Left cardiac atrium (tissue), 4 donors: ENCODE measurements at regions not wholly inside any gene's neighbourhood (a gene's known extent, or its start where the extent isn't known, plus 50 kb on each side); places are given as distances from the start of the nearest gene placed in this dataset.
"Not testable (repeated sequence)": the region's sequence is repeated elsewhere in the genome, so short reads cannot be mapped to it uniquely, and the experiment has no call there.

Source experiments
- ATAC-seq, 2 donors: fragments of 200-7000 bp; cut with Tn5 transposase; one replicate each; pipeline ENCODE4 v1.9.1; 2020; ENCODE audit warnings: mild to moderate bottlenecking in 2 of 2, moderate library complexity in 2 of 2
- DNase-seq: peaks from one replicate; pipeline ENCODE4 v3.0.0-alpha.2; 2020
- intact Hi-C, 2 donors: fragments of 100-400 bp; cut with DNase I; formaldehyde crosslinking; loops; one replicate each; pipeline versions ENCODE4 v1.14.1 to v1.15.1; 2022 to 2023
- donor health status: DM: no; HTN: yes; CAD: no.
- donor health status: DM: no; HTN: yes; CAD: no; lungs with severe emphysema.
- donor health status: DM: yes; HTN: yes; CAD: no.
- donor health status: Dilated cardiomyopathy.

DNA sequence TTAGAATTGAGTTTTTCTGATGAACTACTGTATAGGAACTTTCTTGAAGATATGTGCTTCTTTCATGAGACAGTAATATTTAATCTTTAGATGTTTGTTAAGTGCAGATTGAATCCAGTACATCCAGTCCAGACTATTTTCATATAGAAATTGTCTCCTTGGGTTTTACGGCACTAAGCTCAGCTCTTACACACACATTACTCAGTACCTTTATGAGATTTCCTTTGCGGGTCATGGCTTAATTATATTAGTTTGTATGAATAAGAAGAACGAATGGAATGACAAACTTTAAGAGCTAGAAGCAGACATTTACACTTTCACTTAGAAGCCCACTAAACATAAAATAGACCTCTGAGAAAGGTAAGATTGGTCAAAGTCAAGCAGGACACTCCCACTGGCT is 223.3 kb upstream of the THUMPD2 start:
- DNase-seq = no peak
- intact Hi-C loops = no loop called here
- no peak for ATAC-seq

GRCh38 chr2:39999864-40000263 is 220.8 kb upstream of the THUMPD2 start:
- no peak for ATAC-seq
- intact Hi-C loops = no loop called here
- DNase-seq = no peak

- DNase-seq (no peak), ATAC-seq (no peak)
- intact Hi-C loops = no loop called here
These were observed 219.6 kb upstream of the THUMPD2 start for GRCh38 chr2:39998617-39999016.

DNA sequence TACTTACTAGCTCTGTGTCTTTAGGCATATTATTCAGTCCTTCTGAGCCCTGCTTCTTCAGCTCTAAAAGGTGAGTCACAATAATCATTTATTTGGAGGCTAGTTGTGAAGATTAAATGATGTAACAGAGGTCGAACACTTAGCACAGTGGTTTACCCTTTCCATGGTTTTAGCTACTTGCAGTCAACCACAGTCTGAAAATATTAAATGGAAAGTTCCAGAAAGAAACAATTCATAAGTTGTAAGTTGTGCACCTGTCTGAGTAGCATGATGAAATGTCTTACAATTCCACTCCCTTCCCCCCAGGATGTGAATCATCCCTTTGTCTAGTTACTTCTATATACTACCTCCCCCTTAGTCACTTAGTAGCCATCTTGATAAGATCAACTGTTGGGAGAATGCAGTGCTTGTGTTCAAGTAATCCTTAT is 217.6 kb upstream of the THUMPD2 start:
- intact Hi-C loops = no loop called here
- no peak for ATAC-seq

DNA sequence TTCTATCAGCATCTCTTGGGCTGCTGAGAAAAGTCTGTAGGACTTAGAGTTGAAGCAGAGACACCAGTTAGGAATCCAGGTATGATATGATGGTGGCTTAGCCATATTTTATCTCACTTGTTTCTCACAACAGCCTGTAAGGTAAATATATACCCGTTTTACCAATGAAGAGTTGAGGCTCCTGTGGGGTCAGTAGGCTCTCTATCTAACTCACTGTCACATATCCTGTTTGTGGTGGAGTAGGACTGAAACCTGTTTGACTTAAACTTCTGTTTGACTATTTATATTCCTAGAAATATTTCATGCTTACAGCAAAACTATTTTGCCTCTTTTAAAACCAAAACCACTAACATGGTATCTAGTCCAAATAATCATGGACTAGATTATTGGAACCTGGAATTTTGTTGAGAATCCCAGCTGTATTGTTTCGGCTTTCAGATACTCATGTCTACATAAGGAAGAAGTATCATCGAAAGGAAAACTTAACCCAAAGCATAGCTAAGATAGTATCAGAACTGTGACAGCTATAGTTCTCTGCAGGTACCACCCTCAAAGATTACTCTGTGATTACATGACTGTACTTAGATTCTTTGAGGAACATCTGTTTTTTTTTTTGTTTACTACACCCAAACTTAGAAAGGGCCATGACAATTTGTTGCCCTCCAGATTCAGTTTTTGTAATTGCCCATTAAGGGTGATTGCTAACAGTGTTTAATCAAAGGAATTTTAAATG is 216.1 kb upstream of the THUMPD2 start:
- intact Hi-C loops = no loop called here
- DNase-seq (no peak), ATAC-seq (no peak)

More for the DNA sequence above, 217.6 kb upstream of the THUMPD2 start:
- no peak for DNase-seq

DNA sequence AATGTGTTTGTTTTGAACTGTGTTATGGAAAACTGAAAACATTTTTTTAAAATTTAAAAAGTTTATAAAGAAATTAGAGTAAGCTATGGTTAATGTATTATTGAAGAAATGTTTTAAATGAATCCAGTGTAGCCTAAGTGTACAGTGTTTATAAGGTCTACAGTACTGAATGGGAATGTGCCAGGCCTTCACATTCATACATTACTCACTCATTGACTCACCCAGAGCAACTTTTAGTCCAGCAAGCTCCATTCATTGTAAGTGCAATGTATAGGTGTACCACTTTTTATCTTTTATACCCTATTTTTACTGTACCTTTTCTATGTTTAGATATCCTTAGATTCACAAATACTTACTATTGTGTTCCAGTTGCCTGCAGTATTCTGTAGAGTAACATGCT is 215.1 kb upstream of the THUMPD2 start:
- intact Hi-C loops = no loop called here
- DNase-seq (no peak), ATAC-seq (no peak)

DNA sequence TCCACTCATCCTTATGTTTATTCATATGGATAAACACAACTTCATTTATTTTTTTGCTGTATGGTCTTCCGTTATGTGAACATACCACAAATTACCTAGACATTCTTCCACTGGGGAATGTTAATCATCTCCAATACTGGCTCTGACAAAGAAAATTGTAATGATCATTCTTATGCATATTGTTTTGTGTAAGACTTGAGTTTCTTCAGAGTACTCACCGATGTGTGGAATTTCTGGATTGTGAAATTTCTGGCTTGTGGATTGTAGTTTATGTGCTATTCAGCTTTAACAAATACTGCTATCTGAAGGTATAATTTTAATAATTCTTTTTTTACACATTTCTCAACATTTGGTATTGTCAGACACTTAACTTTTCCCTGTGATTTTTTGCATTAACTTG is 212.2 kb upstream of the THUMPD2 start:
- DNase-seq (no peak), ATAC-seq (no peak)
- intact Hi-C loops = no loop called here

GRCh38 chr2:39990335-39990900 is 211.4 kb upstream of the THUMPD2 start:
- ATAC-seq (no peak), DNase-seq (no peak)
- intact Hi-C loops = no loop called here

GRCh38 chr2:39989888-39990287 is 210.8 kb upstream of the THUMPD2 start:
- DNase-seq = no peak
- ATAC-seq = no peak
- intact Hi-C loops = no loop called here

DNA sequence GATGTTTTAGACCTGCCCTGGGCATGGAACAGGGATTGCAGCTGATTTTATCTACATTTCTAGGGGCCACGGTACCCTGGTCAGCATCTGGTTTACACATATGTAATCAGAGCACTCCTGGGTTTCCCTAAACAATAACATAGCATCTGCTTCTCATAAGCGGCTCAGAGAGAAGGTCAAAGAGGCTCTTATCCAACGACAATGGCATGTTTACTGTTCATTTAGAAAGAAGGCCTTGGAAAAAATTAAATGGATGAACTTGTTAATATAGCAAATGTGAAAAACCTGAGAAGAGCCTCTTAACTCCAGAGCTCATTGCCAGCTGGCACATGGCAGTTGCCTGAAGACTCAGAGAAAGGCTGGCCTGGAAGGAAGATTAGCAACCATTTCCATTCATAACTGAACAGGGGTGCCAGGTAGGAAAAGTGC is 202.8 kb upstream of the THUMPD2 start:
- DNase-seq (no peak), ATAC-seq (no peak)
- intact Hi-C loops = no loop called here

GRCh38 chr2:39975476-39976020 is 196.5 kb upstream of the THUMPD2 start:
- ATAC-seq = no peak
- no peak for DNase-seq
- intact Hi-C loops = no loop called here

- DNase-seq = no peak
- ATAC-seq = no peak
- intact Hi-C loops = no loop called here
These were observed 189.0 kb upstream of the THUMPD2 start for GRCh38 chr2:39968037-39968436.

GRCh38 chr2:39960681-39961080 is 181.6 kb upstream of the THUMPD2 start:
- ATAC-seq, intact Hi-C loops, DNase-seq: not testable (repeated sequence)

DNA sequence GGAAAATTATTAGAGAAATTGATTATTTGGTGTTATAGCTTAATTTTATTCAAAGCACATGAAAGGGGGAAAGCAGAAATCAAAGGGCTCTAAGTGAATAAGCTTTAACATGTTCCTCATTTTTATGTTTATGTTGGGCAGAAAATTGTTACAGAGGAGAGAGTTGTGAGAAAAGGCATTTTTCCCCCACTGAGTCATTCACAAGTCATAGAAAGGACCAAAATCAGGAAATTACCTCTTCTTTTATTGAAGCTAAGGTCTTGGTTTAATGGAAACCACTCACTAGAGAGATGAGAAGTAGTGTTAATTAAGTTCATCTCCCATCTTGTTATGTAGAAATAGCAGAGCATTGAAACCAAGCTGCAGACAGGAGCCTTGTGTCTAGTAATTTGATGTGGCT is 175.3 kb upstream of the THUMPD2 start:
- ATAC-seq (no peak), DNase-seq (no peak)
- intact Hi-C loops = no loop called here

DNA sequence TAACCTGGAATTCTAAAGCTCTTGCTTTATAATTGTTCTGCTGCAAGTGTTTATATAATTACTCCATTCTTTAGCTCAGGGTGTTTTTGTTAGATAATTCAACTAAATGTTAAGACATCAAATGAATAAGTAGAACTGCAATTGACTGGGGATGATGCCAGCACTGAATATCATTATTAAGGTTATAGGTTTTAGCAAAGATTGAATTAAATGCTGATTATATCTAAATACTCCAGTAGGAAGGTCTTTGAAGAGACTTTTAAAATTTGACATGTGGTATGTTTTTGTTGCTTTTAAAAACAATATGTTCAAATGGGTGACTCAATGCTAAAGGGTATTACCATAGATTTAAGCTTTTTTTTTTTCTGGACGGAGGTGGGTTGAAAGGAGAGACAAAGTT is 170.1 kb upstream of the THUMPD2 start:
- ATAC-seq (no peak), DNase-seq (no peak)
- intact Hi-C loops = no loop called here

- intact Hi-C loops = no loop called here
- no peak for DNase-seq
- no peak for ATAC-seq
These were observed 169.1 kb upstream of the THUMPD2 start for GRCh38 chr2:39948016-39948719.

GRCh38 chr2:39947294-39948015 is 168.4 kb upstream of the THUMPD2 start:
- DNase-seq (no peak), ATAC-seq (no peak)
- intact Hi-C loops = no loop called here

- intact Hi-C loops = no loop called here
- ATAC-seq (no peak), DNase-seq (no peak)
These were observed 163.9 kb upstream of the THUMPD2 start for GRCh38 chr2:39942950-39943349.

GRCh38 chr2:39938035-39938835 is 159.2 kb upstream of the THUMPD2 start:
- ATAC-seq (no peak), DNase-seq (no peak)
- intact Hi-C loops = no loop called here
